ENCODE measurements at regions not wholly inside any gene's neighbourhood (a gene's known extent, or its start where the extent isn't known, plus 50 kb on each side); places are given as distances from the start of the nearest gene placed in this dataset.

- no peak overlapping the region for H3K4me2 ChIP-seq (ENCODE audit: insufficient read depth, insufficient read length, low read length)
- Mint-ChIP-seq H3K9me3 (0 out of 5 replicates have a peak, but pooled peaks cover 0 to 5% of the 10 kb centered on the region in 2 experiments), H3K4me1 (peaks cover 8% of the 10 kb centered on the region in 2 experiments), H3K27me3 (ENCODE audit: low read depth) (peaks cover 1% of the 10 kb centered on the region; the same call in 1 of the 2 replicates), H3K4me3 (no peak overlapping the region), H3K27ac (no peak overlapping the region), H3K36me3 (ENCODE audit: insufficient read depth in 1 of 3, low read depth in 3 of 3) (no peaks in the 10 kb centered on the region)
- TF ChIP-seq, protein P1, sequence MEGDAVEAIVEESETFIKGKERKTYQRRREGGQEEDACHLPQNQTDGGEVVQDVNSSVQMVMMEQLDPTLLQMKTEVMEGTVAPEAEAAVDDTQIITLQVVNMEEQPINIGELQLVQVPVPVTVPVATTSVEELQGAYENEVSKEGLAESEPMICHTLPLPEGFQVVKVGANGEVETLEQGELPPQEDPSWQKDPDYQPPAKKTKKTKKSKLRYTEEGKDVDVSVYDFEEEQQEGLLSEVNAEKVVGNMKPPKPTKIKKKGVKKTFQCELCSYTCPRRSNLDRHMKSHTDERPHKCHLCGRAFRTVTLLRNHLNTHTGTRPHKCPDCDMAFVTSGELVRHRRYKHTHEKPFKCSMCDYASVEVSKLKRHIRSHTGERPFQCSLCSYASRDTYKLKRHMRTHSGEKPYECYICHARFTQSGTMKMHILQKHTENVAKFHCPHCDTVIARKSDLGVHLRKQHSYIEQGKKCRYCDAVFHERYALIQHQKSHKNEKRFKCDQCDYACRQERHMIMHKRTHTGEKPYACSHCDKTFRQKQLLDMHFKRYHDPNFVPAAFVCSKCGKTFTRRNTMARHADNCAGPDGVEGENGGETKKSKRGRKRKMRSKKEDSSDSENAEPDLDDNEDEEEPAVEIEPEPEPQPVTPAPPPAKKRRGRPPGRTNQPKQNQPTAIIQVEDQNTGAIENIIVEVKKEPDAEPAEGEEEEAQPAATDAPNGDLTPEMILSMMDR (conservative IDR thresholded peaks at IDR 0.05): no peak
- DNase-seq: no peak
- no peak overlapping the region for H4K91ac ChIP-seq (ENCODE audit: insufficient read length, low read depth, low read length)
- H3K23me2 ChIP-seq (ENCODE audit: insufficient read length, low read depth, low read length, poor library complexity, severe bottlenecking): no peaks in the 10 kb centered on the region
- H3K4ac ChIP-seq (ENCODE audit: low read depth, low read length): no peak overlapping the region
- WGBS (ENCODE audit: extremely low coverage, insufficient read length, low lambda C conversion rate): no CpG with 5 or more reads among the region's 6 CpGs
- H3T11ph ChIP-seq (ENCODE audit: low read length): no peak overlapping the region
- H2BK15ac ChIP-seq (ENCODE audit: low read depth, low read length): no peak overlapping the region
- H2AFZ ChIP-seq (ENCODE audit: low read length): no peak overlapping the region
- no peak overlapping the region for H3K14ac ChIP-seq (ENCODE audit: insufficient read depth, low read length)
- H3K27ac ChIP-seq (ENCODE audit: insufficient read length, low read depth, low read length): no peak overlapping the region
- no peak overlapping the region for H2BK20ac ChIP-seq (ENCODE audit: low read depth, low read length, poor library complexity, severe bottlenecking)
- no peak overlapping the region for H4K8ac ChIP-seq (replicated peaks; ENCODE audit: insufficient read length, low read depth, low read length)
- no peak overlapping the region for H3K56ac ChIP-seq (ENCODE audit: insufficient read length, low read depth, low read length)
- H3K9me3 ChIP-seq (ENCODE audit: control insufficient read depth, low read depth, low read length): no peaks in the 10 kb centered on the region
- no peak overlapping the region for H2BK120ac ChIP-seq (ENCODE audit: low read depth, low read length, poor library complexity, severe bottlenecking)
- H4K5ac ChIP-seq (ENCODE audit: insufficient read length, low read depth, low read length): no peak overlapping the region
- H3K79me2 ChIP-seq (ENCODE audit: insufficient read depth, low read length): no peaks in the 10 kb centered on the region
- H2AK5ac ChIP-seq (ENCODE audit: insufficient read length, low read length): no peak overlapping the region
- H2BK12ac ChIP-seq (ENCODE audit: insufficient read length, low read depth, low read length): no peak overlapping the region
- no peaks in the 10 kb centered on the region for H3K27me3 ChIP-seq (ENCODE audit: insufficient read depth, low read length)
- no peak overlapping the region for H3K9ac ChIP-seq (ENCODE audit: extremely low read depth, insufficient read length, low read length)
- H4K20me1 ChIP-seq (ENCODE audit: control insufficient read depth, insufficient read depth, insufficient read length): peaks cover 2% of the 10 kb centered on the region
- no peaks in the 10 kb centered on the region for H3K79me1 ChIP-seq (ENCODE audit: insufficient read depth, low read depth, low read length, poor library complexity, severe bottlenecking)
- H3K23ac ChIP-seq (ENCODE audit: insufficient read length, low read depth, low read length): no peak overlapping the region
- no peak overlapping the region for H2BK5ac ChIP-seq (ENCODE audit: insufficient read length, low read length)
- peaks cover 2% of the 10 kb centered on the region; the same call in 1 of the 2 replicates for H3K4me1 ChIP-seq (ENCODE audit: insufficient read depth, low read length)
- H3K18ac ChIP-seq (ENCODE audit: insufficient read length, low read depth, low read length): no peak overlapping the region
These were observed 234.0 kb upstream of the RREB1 start for GRCh38 chr6:6873778-6874177.
